ENCODE measurements at regions not wholly inside any gene's neighbourhood (a gene's known extent, or its start where the extent isn't known, plus 50 kb on each side); places are given as distances from the start of the nearest gene placed in this dataset.
"Not testable (repeated sequence)": the region's sequence is repeated elsewhere in the genome, so short reads cannot be mapped to it uniquely, and the experiment has no call there.

GRCh38 chr3:6062261-6063187 lies 798.4 kb upstream of the GRM7 start:
- DNase-seq = no peak

GRCh38 chr3:6066397-6066796 lies 794.5 kb upstream of the GRM7 start:
- no peak for DNase-seq

- not testable (repeated sequence) for DNase-seq
Observed at GRCh38 chr3:6066868-6067578, 793.9 kb upstream of the GRM7 start.

- DNase-seq = no peak
Observed at GRCh38 chr3:6074952-6075351, 786.0 kb upstream of the GRM7 start.

- DNase-seq = no peak
Observed at GRCh38 chr3:6078436-6078835, 782.5 kb upstream of the GRM7 start.

GRCh38 chr3:6079011-6079410 lies 781.9 kb upstream of the GRM7 start:
- no peak for DNase-seq

GRCh38 chr3:6079561-6080179 lies 781.2 kb upstream of the GRM7 start:
- no peak for DNase-seq

GRCh38 chr3:6088433-6088832 lies 772.5 kb upstream of the GRM7 start:
- DNase-seq = no peak

GRCh38 chr3:6089780-6090179 lies 771.1 kb upstream of the GRM7 start:
- DNase-seq = no peak

- no peak for DNase-seq
Observed at GRCh38 chr3:6091262-6091661, 769.7 kb upstream of the GRM7 start.

GRCh38 chr3:6095006-6095405 lies 765.9 kb upstream of the GRM7 start:
- DNase-seq = no peak

- no peak for DNase-seq
Observed at GRCh38 chr3:6097021-6097420, 763.9 kb upstream of the GRM7 start.

GRCh38 chr3:6097556-6097955 lies 763.4 kb upstream of the GRM7 start:
- DNase-seq = no peak

- DNase-seq = no peak
Observed at GRCh38 chr3:6098516-6099157, 762.3 kb upstream of the GRM7 start.

- no peak for DNase-seq
Observed at GRCh38 chr3:6099458-6100075, 761.3 kb upstream of the GRM7 start.

GRCh38 chr3:6105187-6105586 lies 755.7 kb upstream of the GRM7 start:
- no peak for DNase-seq

GRCh38 chr3:6108957-6109356 lies 752.0 kb upstream of the GRM7 start:
- DNase-seq = no peak

- DNase-seq = no peak
Observed at GRCh38 chr3:6110451-6110850, 750.5 kb upstream of the GRM7 start.

GRCh38 chr3:6112546-6112945 lies 748.4 kb upstream of the GRM7 start:
- no peak for DNase-seq

- DNase-seq = no peak
Observed at GRCh38 chr3:6113338-6113737, 747.6 kb upstream of the GRM7 start.

GRCh38 chr3:6119367-6119766 lies 741.5 kb upstream of the GRM7 start:
- DNase-seq = no peak

- no peak for DNase-seq
Observed at GRCh38 chr3:6120786-6121185, 740.1 kb upstream of the GRM7 start.

- no peak for DNase-seq
Observed at GRCh38 chr3:6124875-6125274, 736.0 kb upstream of the GRM7 start.

All from NCI-H2081 treated with DMSO at 0.1 percent for 48 hours (cell line).